Stimulated activated memory B cell treated with anti-CD40 and anti-IgM and Interleukin-4, amounts not matched to agents 10 μg/mL and 1 μg/mL and 100 μg/mL, for 72 hours (primary cell): ENCODE measurements at regions not wholly inside any gene's neighbourhood (a gene's known extent, or its start where the extent isn't known, plus 50 kb on each side); places are given as distances from the start of the nearest gene placed in this dataset.
"Not testable (repeated sequence)": the region's sequence is repeated elsewhere in the genome, so short reads cannot be mapped to it uniquely, and the experiment has no call there.

ENCODE experiments used
- ATAC-seq: fragments of 150-1000 bp; cut with Tn5 transposase; 2 replicates; pipeline ENCODE4 v1.10.0; 2021
- H3K27ac Mint-ChIP-seq: one replicate; pipeline ENCODE4 v1.8.0; 2022; ENCODE audit warnings: mild to moderate bottlenecking, mixed read lengths
- H3K27me3 Mint-ChIP-seq: one replicate; pipeline ENCODE4 v1.8.0; 2022; ENCODE audit warnings: mixed read lengths
- H3K36me3 Mint-ChIP-seq: one replicate; pipeline ENCODE4 v1.8.0; 2022; ENCODE audit warnings: mixed read lengths
- H3K4me1 Mint-ChIP-seq: one replicate; pipeline ENCODE4 v1.8.0; 2022; ENCODE audit warnings: mixed read lengths
- H3K4me3 Mint-ChIP-seq: one replicate; pipeline ENCODE4 v1.8.0; 2022; ENCODE audit warnings: mild to moderate bottlenecking, moderate library complexity, mixed read lengths
- H3K9me3 Mint-ChIP-seq: one replicate; pipeline ENCODE4 v1.8.0; 2022; ENCODE audit warnings: mixed read lengths

- ATAC-seq = no peak
- H3K27me3 Mint-ChIP-seq = peaks cover 24% of the 10 kb centered on the region
These were observed 102.1 kb upstream of the NEDD4L start for GRCh38 chr18:57941841-57942489.

GRCh38 chr18:57940166-57940660 lies 103.8 kb upstream of the NEDD4L start:
- no peaks in the 10 kb centered on the region for H3K9me3 Mint-ChIP-seq
- no peak overlapping the region for H3K4me3 Mint-ChIP-seq
- ATAC-seq = no peak

More at GRCh38 chr18:57941841-57942489, 102.1 kb upstream of the NEDD4L start:
- no peaks in the 10 kb centered on the region for H3K4me1 Mint-ChIP-seq
- no peaks in the 10 kb centered on the region for H3K36me3 Mint-ChIP-seq
- no peaks in the 10 kb centered on the region for H3K9me3 Mint-ChIP-seq
- H3K4me3 Mint-ChIP-seq = no peak overlapping the region
- no peak overlapping the region for H3K27ac Mint-ChIP-seq

GRCh38 chr18:57934375-57934774 lies 109.7 kb upstream of the NEDD4L start:
- not testable (repeated sequence) for H3K4me3 Mint-ChIP-seq, H3K27ac Mint-ChIP-seq, H3K36me3 Mint-ChIP-seq, H3K27me3 Mint-ChIP-seq, H3K9me3 Mint-ChIP-seq, ATAC-seq
- H3K4me1 Mint-ChIP-seq = peaks cover 16% of the 10 kb centered on the region

More at GRCh38 chr18:57940166-57940660, 103.8 kb upstream of the NEDD4L start:
- Mint-ChIP-seq H3K4me1 (no peaks in the 10 kb centered on the region), H3K27me3 (peaks cover 24% of the 10 kb centered on the region), H3K36me3 (no peaks in the 10 kb centered on the region), H3K27ac (no peak overlapping the region)

GRCh38 chr18:57931038-57931437 lies 113.0 kb upstream of the NEDD4L start:
- Mint-ChIP-seq H3K9me3 (no peaks in the 10 kb centered on the region), H3K27me3 (no peaks in the 10 kb centered on the region), H3K4me1 (peaks cover 16% of the 10 kb centered on the region), H3K36me3 (no peaks in the 10 kb centered on the region), H3K27ac (peak overlapping the region; percentile 31), H3K4me3 (no peak overlapping the region)
- ATAC-seq = peak; percentile 43

DNA sequence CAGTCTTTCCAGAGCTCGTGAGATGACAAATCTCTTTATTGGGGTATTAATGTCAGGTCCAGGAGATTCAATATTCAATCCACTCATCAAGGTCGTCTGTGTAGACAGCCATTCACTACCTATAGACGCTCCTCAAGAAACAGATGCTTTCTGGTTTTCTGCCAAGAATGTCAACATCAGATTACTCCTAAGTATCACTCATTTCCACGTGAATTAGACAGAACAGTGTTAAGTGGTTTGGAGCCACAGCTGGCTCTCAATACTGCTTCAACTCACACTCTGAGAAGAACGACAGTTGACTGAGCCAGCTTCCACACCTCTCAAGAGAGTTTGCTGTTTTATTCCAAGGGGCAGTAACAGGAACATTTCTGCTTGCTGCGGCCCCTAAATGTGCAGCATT lies 113.5 kb upstream of the NEDD4L start:
- ATAC-seq = no peak
- H3K27me3 Mint-ChIP-seq = no peaks in the 10 kb centered on the region
- peaks cover 16% of the 10 kb centered on the region for H3K4me1 Mint-ChIP-seq
- H3K4me3 Mint-ChIP-seq = no peak overlapping the region
- H3K27ac Mint-ChIP-seq = peak overlapping the region; percentile 31
- H3K36me3 Mint-ChIP-seq = no peaks in the 10 kb centered on the region
- H3K9me3 Mint-ChIP-seq = no peaks in the 10 kb centered on the region

- Mint-ChIP-seq H3K9me3 (no peaks in the 10 kb centered on the region), H3K27me3 (no peaks in the 10 kb centered on the region), H3K4me1 (peaks cover 16% of the 10 kb centered on the region), H3K4me3 (no peak overlapping the region), H3K27ac (no peak overlapping the region), H3K36me3 (no peaks in the 10 kb centered on the region)
- ATAC-seq = no peak
These were observed 114.1 kb upstream of the NEDD4L start for GRCh38 chr18:57929922-57930321.

DNA sequence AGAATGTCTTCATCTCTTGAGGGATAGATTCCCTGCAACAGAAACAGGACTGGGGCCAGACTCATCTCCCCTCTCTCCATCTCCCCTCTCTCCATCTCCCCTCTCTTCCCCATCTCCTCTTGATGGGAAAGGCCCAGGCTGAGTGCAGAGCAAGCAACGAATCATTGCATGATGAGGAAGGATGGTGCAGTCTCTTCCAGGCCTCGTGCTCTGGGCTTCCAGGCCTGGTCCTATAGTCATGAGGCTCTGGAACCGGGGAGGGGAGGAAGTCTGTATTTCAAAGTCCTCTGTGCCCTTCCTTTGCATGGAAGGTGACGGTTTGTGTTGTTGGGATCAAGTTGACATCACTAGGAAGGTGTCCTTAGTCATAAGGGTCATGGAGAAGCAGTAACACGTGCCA lies 115.6 kb upstream of the NEDD4L start:
- no peak overlapping the region for H3K27ac Mint-ChIP-seq
- H3K27me3 Mint-ChIP-seq = no peaks in the 10 kb centered on the region
- H3K9me3 Mint-ChIP-seq = no peaks in the 10 kb centered on the region
- H3K36me3 Mint-ChIP-seq = no peaks in the 10 kb centered on the region
- peaks cover 16% of the 10 kb centered on the region for H3K4me1 Mint-ChIP-seq
- ATAC-seq = no peak
- no peak overlapping the region for H3K4me3 Mint-ChIP-seq

GRCh38 chr18:57927511-57927910 lies 116.5 kb upstream of the NEDD4L start:
- ATAC-seq = no peak
- no peaks in the 10 kb centered on the region for H3K36me3 Mint-ChIP-seq

DNA sequence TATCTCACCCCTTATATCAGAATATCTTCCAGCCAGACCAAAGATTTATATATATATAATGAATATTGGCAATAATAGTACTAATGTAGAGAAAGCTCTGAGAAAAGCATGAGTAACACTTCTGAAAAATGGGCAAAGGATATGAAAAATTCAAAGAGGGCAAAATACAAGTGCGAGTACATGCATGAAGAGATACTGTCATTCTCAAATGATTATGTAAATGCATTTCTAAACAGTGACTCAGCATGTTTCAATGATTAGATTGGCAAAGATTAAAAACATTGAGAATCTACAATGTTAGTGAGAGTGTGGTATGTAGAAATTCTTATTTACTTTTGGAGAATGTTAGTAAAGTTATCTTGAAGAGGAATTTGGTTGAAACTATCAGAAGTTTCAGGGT lies 118.3 kb upstream of the NEDD4L start:
- no peak overlapping the region for H3K27ac Mint-ChIP-seq
- no peak overlapping the region for H3K4me3 Mint-ChIP-seq
- H3K4me1 Mint-ChIP-seq = peaks cover 5% of the 10 kb centered on the region
- H3K36me3 Mint-ChIP-seq = no peaks in the 10 kb centered on the region
- H3K27me3 Mint-ChIP-seq = no peaks in the 10 kb centered on the region
- no peaks in the 10 kb centered on the region for H3K9me3 Mint-ChIP-seq
- no peak for ATAC-seq

More at GRCh38 chr18:57927511-57927910, 116.5 kb upstream of the NEDD4L start:
- no peak overlapping the region for H3K4me3 Mint-ChIP-seq
- H3K27ac Mint-ChIP-seq = no peak overlapping the region
- H3K4me1 Mint-ChIP-seq = peaks cover 16% of the 10 kb centered on the region
- no peaks in the 10 kb centered on the region for H3K9me3 Mint-ChIP-seq
- H3K27me3 Mint-ChIP-seq = no peaks in the 10 kb centered on the region

- Mint-ChIP-seq H3K27ac (no peak overlapping the region), H3K4me1 (no peaks in the 10 kb centered on the region), H3K36me3 (no peaks in the 10 kb centered on the region), H3K9me3 (no peaks in the 10 kb centered on the region), H3K4me3 (no peak overlapping the region), H3K27me3 (no peaks in the 10 kb centered on the region)
- ATAC-seq = no peak
These were observed 120.4 kb upstream of the NEDD4L start for GRCh38 chr18:57923611-57924010.

DNA sequence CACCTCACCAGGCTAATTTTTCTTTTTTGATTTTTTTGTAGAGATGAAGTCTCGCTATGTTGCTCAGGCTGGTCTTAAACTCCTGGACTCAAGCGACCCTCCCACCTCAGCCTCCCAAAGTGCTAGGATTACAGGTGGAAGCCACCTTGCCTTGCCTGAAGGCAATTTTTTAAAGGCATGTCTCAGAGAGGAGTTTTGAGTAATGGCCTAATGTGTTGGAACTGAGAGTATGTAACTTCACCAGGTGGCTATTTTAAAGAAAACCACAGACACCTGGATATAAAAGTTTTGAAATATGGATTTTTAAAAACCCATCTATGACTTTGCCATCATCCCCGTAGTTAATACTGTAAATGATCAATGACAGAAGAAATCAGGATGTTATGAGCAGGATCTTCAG lies 119.8 kb upstream of the ATP8B1 start:
- no peak for ATAC-seq
- no peak overlapping the region for H3K27ac Mint-ChIP-seq
- H3K4me1 Mint-ChIP-seq = no peaks in the 10 kb centered on the region
- no peaks in the 10 kb centered on the region for H3K36me3 Mint-ChIP-seq
- H3K4me3 Mint-ChIP-seq = no peak overlapping the region
- H3K27me3 Mint-ChIP-seq = no peaks in the 10 kb centered on the region
- no peaks in the 10 kb centered on the region for H3K9me3 Mint-ChIP-seq

DNA sequence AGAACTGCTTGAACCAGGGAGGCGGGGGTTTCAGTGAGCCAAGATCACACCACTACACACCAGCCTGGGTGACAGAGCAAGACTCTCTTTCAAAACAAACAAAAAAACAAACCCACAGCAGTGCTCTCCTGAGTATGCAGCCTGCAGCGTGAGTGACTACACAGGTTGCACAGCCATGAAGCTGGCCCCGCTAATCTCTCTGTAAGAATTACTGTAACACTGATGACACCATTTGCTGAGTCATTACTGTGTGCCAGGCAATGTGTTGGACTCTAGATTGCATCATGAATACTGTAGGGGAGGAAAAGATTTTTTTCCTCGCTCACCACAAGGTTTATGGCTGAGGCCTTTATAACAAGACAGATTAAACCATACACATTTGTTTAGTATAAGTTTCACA lies 118.6 kb upstream of the ATP8B1 start:
- ATAC-seq = no peak
- peaks cover 3% of the 10 kb centered on the region for H3K4me1 Mint-ChIP-seq
- H3K36me3 Mint-ChIP-seq = no peaks in the 10 kb centered on the region
- no peak overlapping the region for H3K27ac Mint-ChIP-seq
- no peaks in the 10 kb centered on the region for H3K9me3 Mint-ChIP-seq
- no peaks in the 10 kb centered on the region for H3K27me3 Mint-ChIP-seq
- no peak overlapping the region for H3K4me3 Mint-ChIP-seq

DNA sequence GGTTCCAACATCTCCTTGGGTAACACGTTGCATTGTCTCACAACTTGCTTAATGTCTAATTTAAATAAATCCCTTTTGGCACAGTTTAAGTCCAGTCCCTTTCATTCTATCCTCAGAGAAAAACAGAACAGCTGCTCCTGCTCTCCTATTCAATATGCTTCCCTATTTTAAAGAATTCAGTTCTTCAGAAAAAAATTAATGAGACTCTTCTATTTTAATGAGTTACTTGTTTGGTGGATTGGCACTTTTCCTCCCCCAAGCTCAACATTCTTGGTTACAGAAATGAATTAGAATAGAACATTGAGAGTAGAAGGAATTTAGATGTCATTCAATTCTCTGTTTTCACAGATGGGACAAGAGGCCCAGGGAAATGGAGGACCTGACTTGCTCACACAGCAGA lies 116.9 kb upstream of the ATP8B1 start:
- Mint-ChIP-seq H3K9me3 (no peaks in the 10 kb centered on the region), H3K4me1 (peaks cover 16% of the 10 kb centered on the region), H3K36me3 (no peaks in the 10 kb centered on the region), H3K27me3 (no peaks in the 10 kb centered on the region), H3K27ac (no peak overlapping the region), H3K4me3 (no peak overlapping the region)
- ATAC-seq = no peak

GRCh38 chr18:57918601-57919000 lies 115.5 kb upstream of the ATP8B1 start:
- no peak for ATAC-seq
- Mint-ChIP-seq H3K4me3 (no peak overlapping the region), H3K36me3 (no peaks in the 10 kb centered on the region), H3K9me3 (no peaks in the 10 kb centered on the region), H3K27me3 (no peaks in the 10 kb centered on the region), H3K27ac (no peak overlapping the region), H3K4me1 (peaks cover 16% of the 10 kb centered on the region)

DNA sequence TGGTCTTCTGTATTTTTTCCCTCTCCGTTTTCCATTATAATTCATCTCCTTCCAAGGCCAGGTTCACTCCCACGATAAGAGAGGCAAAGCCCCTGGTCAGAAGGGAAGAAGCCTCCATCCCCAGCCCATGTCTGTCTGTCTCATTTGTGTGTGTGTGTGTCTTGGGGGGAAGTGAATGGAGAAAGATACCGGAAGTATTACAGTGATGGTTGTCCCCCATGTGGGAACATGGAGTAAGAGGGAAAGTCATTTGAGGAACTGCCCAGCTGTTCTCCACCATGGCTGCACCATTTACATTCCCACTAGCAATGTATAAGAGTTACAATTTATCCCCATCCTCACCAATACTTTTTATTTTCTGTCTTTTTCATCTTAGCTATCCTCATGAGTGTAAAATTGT lies 113.6 kb upstream of the ATP8B1 start:
- ATAC-seq = no peak
- no peak overlapping the region for H3K4me3 Mint-ChIP-seq
- peaks cover 16% of the 10 kb centered on the region for H3K4me1 Mint-ChIP-seq
- H3K27ac Mint-ChIP-seq = no peak overlapping the region
- no peaks in the 10 kb centered on the region for H3K27me3 Mint-ChIP-seq
- H3K9me3 Mint-ChIP-seq = no peaks in the 10 kb centered on the region
- no peaks in the 10 kb centered on the region for H3K36me3 Mint-ChIP-seq

- peak; percentile 16 for ATAC-seq
- no peaks in the 10 kb centered on the region for H3K27me3 Mint-ChIP-seq
- no peaks in the 10 kb centered on the region for H3K9me3 Mint-ChIP-seq
- H3K4me1 Mint-ChIP-seq = peaks cover 16% of the 10 kb centered on the region
- H3K36me3 Mint-ChIP-seq = no peaks in the 10 kb centered on the region
- H3K4me3 Mint-ChIP-seq = no peak overlapping the region
- no peak overlapping the region for H3K27ac Mint-ChIP-seq
These were observed 112.9 kb upstream of the ATP8B1 start for GRCh38 chr18:57915865-57916582.
